Tibial nerve (tissue), 4 donors: ENCODE measurements at regions not wholly inside any gene's neighbourhood (a gene's known extent, or its start where the extent isn't known, plus 50 kb on each side); places are given as distances from the start of the nearest gene placed in this dataset.

Experiments
- DNase-seq, 2 donors: peaks; one replicate each; pipeline ENCODE4 v3.0.0-alpha.2; 2019; ENCODE audit warnings: low spot score in 2 of 2
- H3K27ac ChIP-seq, 4 donors: fragments of 200-600 bp; sonication (generic) in 3 of 4; one replicate each; pipeline ENCODE4 v1.5.1; 2017 to 2019; ENCODE audit warnings: mild to moderate bottlenecking in 1 of 4
- H3K27me3 ChIP-seq, 2 donors: fragments of 200-600 bp; sonication (generic) in 1 of 2; one replicate each; pipeline versions ENCODE4 v1.5.1 to v1.6.0; 2017 to 2019
- H3K36me3 ChIP-seq, 3 donors: fragments of 200-600 bp; sonication (generic); one replicate each; pipeline ENCODE4 v1.5.1; 2018 to 2019
- H3K4me1 ChIP-seq, 4 donors: fragments of 200-600 bp; sonication (generic) in 3 of 4; one replicate each; pipeline ENCODE4 v1.5.1; 2017 to 2019
- H3K4me3 ChIP-seq, 4 donors: fragments of 200-600 bp; sonication (generic) in 3 of 4; one replicate each; pipeline ENCODE4 v1.5.1; 2017 to 2019; ENCODE audit warnings: mild to moderate bottlenecking in 1 of 4, moderate library complexity in 1 of 4
- H3K9me3 ChIP-seq, 4 donors: fragments of 200-600 bp; sonication (generic) in 3 of 4; one replicate each; pipeline ENCODE4 v1.5.1; 2017 to 2019
- CTCF ChIP-seq, 5 experiments: fragments of 200-600 bp in 3 of 5; fragments of 450-650 bp in 2 of 5; sonication (generic) in 3 of 5; IDR thresholded peaks; one replicate each; pipeline ENCODE4 v1.5.1; 2016 to 2019; ENCODE audit warnings: antibody characterized with exemption in 5 of 5, mild to moderate bottlenecking in 3 of 5, moderate library complexity in 2 of 5
- EP300 ChIP-seq, 2 donors: sonication (generic); formaldehyde crosslinking; IDR thresholded peaks; one replicate each; pipeline ENCODE4 v1.6.1; 2017; ENCODE audit warnings: antibody characterized with exemption in 2 of 2, mild to moderate bottlenecking in 1 of 2
- POLR2A ChIP-seq, 2 donors: fragments of 450-650 bp; IDR thresholded peaks; one replicate each; pipeline ENCODE4 v1.6.1; 2017; ENCODE audit warnings: antibody characterized with exemption in 2 of 2, mild to moderate bottlenecking in 2 of 2, moderate library complexity in 2 of 2
- WGBS, 2 donors: methylation state at CpG; one replicate each; pipeline ENCODE4 v1.1.5; 2018; 5-methylcytosine and 5-hydroxymethylcytosine counted together

GRCh38 chr20:11101696-11102095 lies 427.9 kb upstream of the JAG1 start:
- H3K9me3 ChIP-seq: no peaks in the 10 kb centered on the region
- no peak overlapping the region for H3K4me3 ChIP-seq
- DNase-seq: no peak
- H3K4me1 ChIP-seq: no peaks in the 10 kb centered on the region
- WGBS, 2 donors: 93% methylated on average over 7 of the region's 7 CpGs
- H3K27me3 ChIP-seq: no peaks in the 10 kb centered on the region
- TF ChIP-seq POLR2A (IDR thresholded peaks at IDR 0.05): no peak
- no peak for TF ChIP-seq EP300 (IDR thresholded peaks at IDR 0.05)
- no peak for TF ChIP-seq CTCF (IDR thresholded peaks at IDR 0.05)
- H3K27ac ChIP-seq: no peak overlapping the region
- no peaks in the 10 kb centered on the region for H3K36me3 ChIP-seq

- no peak overlapping the region for H3K27ac ChIP-seq
- H3K4me3 ChIP-seq: no peak overlapping the region
- WGBS, 2 donors: 97 to 100% methylated on average over 1 of the region's 1 CpG
- TF ChIP-seq CTCF (IDR thresholded peaks at IDR 0.05) (no peak), POLR2A (IDR thresholded peaks at IDR 0.05) (no peak), EP300 (IDR thresholded peaks at IDR 0.05) (no peak)
- H3K4me1 ChIP-seq: no peaks in the 10 kb centered on the region
- H3K27me3 ChIP-seq: no peaks in the 10 kb centered on the region
- DNase-seq: no peak
- H3K36me3 ChIP-seq: no peaks in the 10 kb centered on the region
- H3K9me3 ChIP-seq: no peaks in the 10 kb centered on the region
These were observed 430.1 kb upstream of the JAG1 start for GRCh38 chr20:11103866-11104265.

- 57 to 63% methylated on average over 4 of the region's 4 CpGs for WGBS, 2 donors
- no peak overlapping the region for H3K4me3 ChIP-seq
- no peaks in the 10 kb centered on the region for H3K4me1 ChIP-seq
- DNase-seq: no peak
- H3K9me3 ChIP-seq: no peaks in the 10 kb centered on the region
- no peaks in the 10 kb centered on the region for H3K27me3 ChIP-seq
- H3K27ac ChIP-seq: no peak overlapping the region
- TF ChIP-seq POLR2A (IDR thresholded peaks at IDR 0.05) (no peak), CTCF (IDR thresholded peaks at IDR 0.05) (no peak), EP300 (IDR thresholded peaks at IDR 0.05) (no peak)
- no peaks in the 10 kb centered on the region for H3K36me3 ChIP-seq
These were observed 434.5 kb upstream of the JAG1 start for GRCh38 chr20:11108102-11108810.

- no peak overlapping the region for H3K27ac ChIP-seq
- no peak for DNase-seq
- no peak overlapping the region for H3K4me3 ChIP-seq
- WGBS, 2 donors: 82 to 90% methylated on average over 4 of the region's 4 CpGs
- no peaks in the 10 kb centered on the region for H3K9me3 ChIP-seq
- H3K27me3 ChIP-seq: no peaks in the 10 kb centered on the region
- TF ChIP-seq POLR2A (IDR thresholded peaks at IDR 0.05): no peak
- no peak for TF ChIP-seq CTCF (IDR thresholded peaks at IDR 0.05)
- no peak for TF ChIP-seq EP300 (IDR thresholded peaks at IDR 0.05)
- no peaks in the 10 kb centered on the region for H3K36me3 ChIP-seq
- no peaks in the 10 kb centered on the region for H3K4me1 ChIP-seq
These were observed 436.7 kb upstream of the JAG1 start for GRCh38 chr20:11110535-11110934.

GRCh38 chr20:11111191-11111590 lies 437.4 kb upstream of the JAG1 start:
- DNase-seq: no peak
- Histone ChIP-seq H3K4me3 (no peak overlapping the region), H3K27ac (no peak overlapping the region), H3K36me3 (no peaks in the 10 kb centered on the region), H3K9me3 (no peaks in the 10 kb centered on the region), H3K27me3 (no peaks in the 10 kb centered on the region), H3K4me1 (no peaks in the 10 kb centered on the region)
- TF ChIP-seq POLR2A (IDR thresholded peaks at IDR 0.05) (no peak), EP300 (IDR thresholded peaks at IDR 0.05) (no peak), CTCF (IDR thresholded peaks at IDR 0.05) (no peak)
- 81 to 88% methylated on average over 2 of the region's 2 CpGs for WGBS, 2 donors
